ENCODE measurements at regions not wholly inside any gene's neighbourhood (a gene's known extent, or its start where the extent isn't known, plus 50 kb on each side); places are given as distances from the start of the nearest gene placed in this dataset.

DNA sequence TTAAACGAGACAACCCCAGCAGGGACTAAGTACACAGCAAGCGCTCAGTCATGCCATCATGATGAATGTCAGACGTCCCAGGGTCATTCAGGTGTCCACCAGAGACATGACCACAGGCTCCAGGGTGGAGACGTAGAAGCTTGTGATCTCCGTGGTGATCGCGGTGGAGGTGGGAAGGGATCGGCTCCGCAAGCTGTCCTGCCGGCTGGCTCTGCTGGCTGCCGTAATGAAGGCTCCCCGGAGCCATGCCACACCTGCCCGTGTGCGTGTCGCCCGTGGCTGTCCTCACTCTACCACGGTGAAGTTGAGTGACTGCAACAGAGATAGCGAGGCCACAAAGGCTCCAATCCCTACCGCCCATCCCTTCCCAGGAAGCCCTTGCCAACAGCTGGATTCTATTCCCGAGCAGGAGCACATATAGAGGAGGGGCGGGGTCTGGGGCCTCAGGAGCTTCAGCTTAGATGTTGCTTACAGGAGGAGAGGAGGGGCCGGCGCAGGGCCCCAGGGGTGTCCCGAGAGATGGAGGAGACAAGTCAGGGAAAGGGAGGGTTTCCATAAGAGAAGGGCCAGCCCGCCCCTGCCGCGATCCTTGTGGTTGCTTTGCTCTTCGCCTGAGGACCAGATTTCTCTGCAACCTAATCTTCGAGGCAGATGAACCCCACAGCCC is 332.6 kb upstream of the SFSWAP start:
- TF ChIP-seq, protein P1, sequence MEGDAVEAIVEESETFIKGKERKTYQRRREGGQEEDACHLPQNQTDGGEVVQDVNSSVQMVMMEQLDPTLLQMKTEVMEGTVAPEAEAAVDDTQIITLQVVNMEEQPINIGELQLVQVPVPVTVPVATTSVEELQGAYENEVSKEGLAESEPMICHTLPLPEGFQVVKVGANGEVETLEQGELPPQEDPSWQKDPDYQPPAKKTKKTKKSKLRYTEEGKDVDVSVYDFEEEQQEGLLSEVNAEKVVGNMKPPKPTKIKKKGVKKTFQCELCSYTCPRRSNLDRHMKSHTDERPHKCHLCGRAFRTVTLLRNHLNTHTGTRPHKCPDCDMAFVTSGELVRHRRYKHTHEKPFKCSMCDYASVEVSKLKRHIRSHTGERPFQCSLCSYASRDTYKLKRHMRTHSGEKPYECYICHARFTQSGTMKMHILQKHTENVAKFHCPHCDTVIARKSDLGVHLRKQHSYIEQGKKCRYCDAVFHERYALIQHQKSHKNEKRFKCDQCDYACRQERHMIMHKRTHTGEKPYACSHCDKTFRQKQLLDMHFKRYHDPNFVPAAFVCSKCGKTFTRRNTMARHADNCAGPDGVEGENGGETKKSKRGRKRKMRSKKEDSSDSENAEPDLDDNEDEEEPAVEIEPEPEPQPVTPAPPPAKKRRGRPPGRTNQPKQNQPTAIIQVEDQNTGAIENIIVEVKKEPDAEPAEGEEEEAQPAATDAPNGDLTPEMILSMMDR (IDR thresholded peaks at IDR 0.05 in 4 of 5, conservative IDR thresholded peaks at IDR 0.05 in 1 of 5): no peak
- no peak for TF ChIP-seq POLR2A (IDR thresholded peaks at IDR 0.05)

Measured in gastrocnemius medialis (tissue), 4 donors.